PFSK-1 (cell line): ENCODE measurements at regions not wholly inside any gene's neighbourhood (a gene's known extent, or its start where the extent isn't known, plus 50 kb on each side); places are given as distances from the start of the nearest gene placed in this dataset.

Experiments
- POLR2AphosphoS5 ChIP-seq: IDR thresholded peaks from 2 replicates; pipeline ENCODE4 v1.6.1; 2012; ENCODE audit warnings: low read depth, mild to moderate bottlenecking, control low read depth, low read length, moderate library complexity
- REST ChIP-seq, 2 experiments: IDR thresholded peaks; 2 replicates each; pipeline versions ENCODE4 v1.6.1 to v1.8.0; 2011 to 2012; ENCODE audit warnings: low read depth in 2 of 2, low read length in 2 of 2, control low read depth in 1 of 2, inconsistent platforms in 1 of 2, mild to moderate bottlenecking in 1 of 2, moderate library complexity in 1 of 2; ENCODE audit not compliant: insufficient read depth in 1 of 2
- SIN3A ChIP-seq: IDR thresholded peaks from 2 replicates; pipeline ENCODE4 v1.6.1; 2012; ENCODE audit warnings: mild to moderate bottlenecking, low read length, moderate library complexity, borderline replicate concordance; ENCODE audit not compliant: insufficient read depth

- no peak for TF ChIP-seq SIN3A
- no peak for TF ChIP-seq REST (IDR thresholded peaks at IDR 0.05; ENCODE audit: insufficient read depth in 1 of 2, low read depth in 2 of 2, low read length in 2 of 2)
- TF ChIP-seq POLR2AphosphoS5 = no peak
Observed at GRCh38 chr4:79697444-79697843, 289.4 kb upstream of the GK2 start.
